ENCODE measurements at regions not wholly inside any gene's neighbourhood (a gene's known extent, or its start where the extent isn't known, plus 50 kb on each side); places are given as distances from the start of the nearest gene placed in this dataset.
"Not testable (repeated sequence)": the region's sequence is repeated elsewhere in the genome, so short reads cannot be mapped to it uniquely, and the experiment has no call there.

GRCh38 chr4:20176881-20177280 lies 74.8 kb upstream of the SLIT2 start:
- no peak overlapping the region for H3K9ac ChIP-seq (ENCODE audit: low read length)
- no peaks in the 10 kb centered on the region for H3K4me1 ChIP-seq (ENCODE audit: control insufficient read depth, insufficient read depth, low read length)
- H3K27me3 ChIP-seq (replicated peaks; ENCODE audit: control insufficient read depth, insufficient read depth, low read length) = no peaks in the 10 kb centered on the region
- DNase-seq (ENCODE audit: low read depth) = no peak
- no peak overlapping the region for H3K4me3 ChIP-seq (ENCODE audit: low read length)
- peaks cover 25% of the 10 kb centered on the region for H3K9me3 ChIP-seq (ENCODE audit: control insufficient read depth, low read length)
- no peaks in the 10 kb centered on the region for H3K36me3 ChIP-seq (ENCODE audit: control insufficient read depth, insufficient read depth, low read length, severe bottlenecking)

- peak; percentile 12 for DNase-seq (ENCODE audit: low read depth)
- H3K27me3 ChIP-seq (replicated peaks; ENCODE audit: control insufficient read depth, insufficient read depth, low read length) = no peaks in the 10 kb centered on the region
- H3K9ac ChIP-seq (ENCODE audit: low read length) = no peak overlapping the region
- H3K4me1 ChIP-seq (ENCODE audit: control insufficient read depth, insufficient read depth, low read length) = no peaks in the 10 kb centered on the region
- peaks cover 13% of the 10 kb centered on the region for H3K9me3 ChIP-seq (ENCODE audit: control insufficient read depth, low read length)
- H3K36me3 ChIP-seq (ENCODE audit: control insufficient read depth, insufficient read depth, low read length, severe bottlenecking) = no peaks in the 10 kb centered on the region
- no peak overlapping the region for H3K4me3 ChIP-seq (ENCODE audit: low read length)
Observed at GRCh38 chr4:20172070-20172760, 79.5 kb upstream of the SLIT2 start.

GRCh38 chr4:20166544-20166943 lies 85.2 kb upstream of the SLIT2 start:
- no peaks in the 10 kb centered on the region for H3K4me1 ChIP-seq (ENCODE audit: control insufficient read depth, insufficient read depth, low read length)
- no peaks in the 10 kb centered on the region for H3K9me3 ChIP-seq (ENCODE audit: control insufficient read depth, low read length)
- H3K9ac ChIP-seq (ENCODE audit: low read length) = no peak overlapping the region
- no peaks in the 10 kb centered on the region for H3K36me3 ChIP-seq (ENCODE audit: control insufficient read depth, insufficient read depth, low read length, severe bottlenecking)
- no peak overlapping the region for H3K4me3 ChIP-seq (ENCODE audit: low read length)
- H3K27me3 ChIP-seq (replicated peaks; ENCODE audit: control insufficient read depth, insufficient read depth, low read length) = no peaks in the 10 kb centered on the region
- DNase-seq (ENCODE audit: low read depth) = no peak

- no peaks in the 10 kb centered on the region for H3K9me3 ChIP-seq (ENCODE audit: control insufficient read depth, low read length)
- H3K36me3 ChIP-seq (ENCODE audit: control insufficient read depth, insufficient read depth, low read length, severe bottlenecking) = no peaks in the 10 kb centered on the region
- DNase-seq (ENCODE audit: low read depth) = no peak
- no peaks in the 10 kb centered on the region for H3K27me3 ChIP-seq (replicated peaks; ENCODE audit: control insufficient read depth, insufficient read depth, low read length)
- no peaks in the 10 kb centered on the region for H3K4me1 ChIP-seq (ENCODE audit: control insufficient read depth, insufficient read depth, low read length)
- no peak overlapping the region for H3K9ac ChIP-seq (ENCODE audit: low read length)
- H3K4me3 ChIP-seq (ENCODE audit: low read length) = no peak overlapping the region
Observed at GRCh38 chr4:20159516-20159915, 92.2 kb upstream of the SLIT2 start.

GRCh38 chr4:20158195-20158594 lies 93.5 kb upstream of the SLIT2 start:
- no peaks in the 10 kb centered on the region for H3K9me3 ChIP-seq (ENCODE audit: control insufficient read depth, low read length)

GRCh38 chr4:20151436-20151835 lies 100.3 kb upstream of the SLIT2 start:
- Histone ChIP-seq H3K9ac (ENCODE audit: low read length) (no peak overlapping the region), H3K27me3 (replicated peaks; ENCODE audit: control insufficient read depth, insufficient read depth, low read length) (no peaks in the 10 kb centered on the region), H3K4me3 (ENCODE audit: low read length) (no peak overlapping the region), H3K4me1 (ENCODE audit: control insufficient read depth, insufficient read depth, low read length) (no peaks in the 10 kb centered on the region), H3K36me3 (ENCODE audit: control insufficient read depth, insufficient read depth, low read length, severe bottlenecking) (no peaks in the 10 kb centered on the region), H3K9me3 (ENCODE audit: control insufficient read depth, low read length) (no peaks in the 10 kb centered on the region)
- DNase-seq (ENCODE audit: low read depth) = peak; percentile 3

More at GRCh38 chr4:20158195-20158594, 93.5 kb upstream of the SLIT2 start:
- Histone ChIP-seq H3K27me3 (replicated peaks; ENCODE audit: control insufficient read depth, insufficient read depth, low read length) (no peaks in the 10 kb centered on the region), H3K9ac (ENCODE audit: low read length) (no peak overlapping the region), H3K4me3 (ENCODE audit: low read length) (no peak overlapping the region), H3K4me1 (ENCODE audit: control insufficient read depth, insufficient read depth, low read length) (no peaks in the 10 kb centered on the region), H3K36me3 (ENCODE audit: control insufficient read depth, insufficient read depth, low read length, severe bottlenecking) (no peaks in the 10 kb centered on the region)
- DNase-seq (ENCODE audit: low read depth) = no peak

- not testable (repeated sequence) for H3K27me3 ChIP-seq (replicated peaks; ENCODE audit: control insufficient read depth, insufficient read depth, low read length); H3K4me3 ChIP-seq (ENCODE audit: low read length); H3K4me1 ChIP-seq (ENCODE audit: control insufficient read depth, insufficient read depth, low read length); DNase-seq (ENCODE audit: low read depth); H3K9ac ChIP-seq (ENCODE audit: low read length); H3K9me3 ChIP-seq (ENCODE audit: control insufficient read depth, low read length); H3K36me3 ChIP-seq (ENCODE audit: control insufficient read depth, insufficient read depth, low read length, severe bottlenecking)
Observed at GRCh38 chr4:20149143-20149542, 102.6 kb upstream of the SLIT2 start.

GRCh38 chr4:20137176-20137575 lies 114.5 kb upstream of the SLIT2 start:
- Histone ChIP-seq H3K27me3 (replicated peaks; ENCODE audit: control insufficient read depth, insufficient read depth, low read length) (no peaks in the 10 kb centered on the region), H3K36me3 (ENCODE audit: control insufficient read depth, insufficient read depth, low read length, severe bottlenecking) (no peaks in the 10 kb centered on the region), H3K4me1 (ENCODE audit: control insufficient read depth, insufficient read depth, low read length) (no peaks in the 10 kb centered on the region), H3K9ac (ENCODE audit: low read length) (no peak overlapping the region), H3K4me3 (ENCODE audit: low read length) (no peak overlapping the region), H3K9me3 (ENCODE audit: control insufficient read depth, low read length) (peaks cover 6% of the 10 kb centered on the region)
- no peak for DNase-seq (ENCODE audit: low read depth)

- H3K9me3 ChIP-seq (ENCODE audit: control insufficient read depth, low read length) = no peaks in the 10 kb centered on the region
- peak; percentile 43 for DNase-seq (ENCODE audit: low read depth)
- H3K4me3 ChIP-seq (ENCODE audit: low read length) = no peak overlapping the region
- H3K27me3 ChIP-seq (replicated peaks; ENCODE audit: control insufficient read depth, insufficient read depth, low read length) = no peaks in the 10 kb centered on the region
- peaks cover 4% of the 10 kb centered on the region for H3K4me1 ChIP-seq (ENCODE audit: control insufficient read depth, insufficient read depth, low read length)
- no peak overlapping the region for H3K9ac ChIP-seq (ENCODE audit: low read length)
- no peaks in the 10 kb centered on the region for H3K36me3 ChIP-seq (ENCODE audit: control insufficient read depth, insufficient read depth, low read length, severe bottlenecking)
Observed at GRCh38 chr4:20127626-20128025, 124.1 kb upstream of the SLIT2 start.

GRCh38 chr4:20126906-20127305 lies 124.8 kb upstream of the SLIT2 start:
- Histone ChIP-seq H3K4me1 (ENCODE audit: control insufficient read depth, insufficient read depth, low read length) (peaks cover 4% of the 10 kb centered on the region), H3K27me3 (replicated peaks; ENCODE audit: control insufficient read depth, insufficient read depth, low read length) (no peaks in the 10 kb centered on the region), H3K4me3 (ENCODE audit: low read length) (no peak overlapping the region), H3K9ac (ENCODE audit: low read length) (no peak overlapping the region), H3K36me3 (ENCODE audit: control insufficient read depth, insufficient read depth, low read length, severe bottlenecking) (no peaks in the 10 kb centered on the region), H3K9me3 (ENCODE audit: control insufficient read depth, low read length) (no peaks in the 10 kb centered on the region)
- DNase-seq (ENCODE audit: low read depth) = peak; percentile 27

- no peak for DNase-seq (ENCODE audit: low read depth)
- Histone ChIP-seq H3K4me1 (ENCODE audit: control insufficient read depth, insufficient read depth, low read length) (peaks cover 4% of the 10 kb centered on the region), H3K4me3 (ENCODE audit: low read length) (no peak overlapping the region), H3K9me3 (ENCODE audit: control insufficient read depth, low read length) (no peaks in the 10 kb centered on the region), H3K36me3 (ENCODE audit: control insufficient read depth, insufficient read depth, low read length, severe bottlenecking) (no peaks in the 10 kb centered on the region), H3K27me3 (replicated peaks; ENCODE audit: control insufficient read depth, insufficient read depth, low read length) (no peaks in the 10 kb centered on the region), H3K9ac (ENCODE audit: low read length) (no peak overlapping the region)
Observed at GRCh38 chr4:20124317-20125026, 127.2 kb upstream of the SLIT2 start.
